ENCODE measurements at regions not wholly inside any gene's neighbourhood (a gene's known extent, or its start where the extent isn't known, plus 50 kb on each side); places are given as distances from the start of the nearest gene placed in this dataset.

- Histone ChIP-seq H3K27me3 (ENCODE audit: insufficient read depth in 3 of 3, low read length in 2 of 3) (no peaks in the 10 kb centered on the region), H3K9me3 (no peaks in the 10 kb centered on the region), H3K4me1 (no peaks in the 10 kb centered on the region), H3K36me3 (ENCODE audit: insufficient read depth in 1 of 2, low read depth in 1 of 2) (no peaks in the 10 kb centered on the region), H3K4me3 (no peak overlapping the region), H3K27ac (no peak overlapping the region)
- TF ChIP-seq CTCF (IDR thresholded peaks at IDR 0.05) = no peak
- DNase-seq (no peak), ATAC-seq (no peak)
- intact Hi-C loops (cut with DNase I) = no loop called here
Measured at GRCh38 chr7:118711688-118712087, 487.2 kb downstream of the ANKRD7 start.

GRCh38 chr7:118713039-118713438, 488.5 kb downstream of the ANKRD7 start:
- 68 to 89% (median 75%) methylated on average over 4 of the region's 4 CpGs for whole genome bisulfite sequencing, 3 donors
- intact Hi-C loops (cut with DNase I) = no loop called here

GRCh38 chr7:118720632-118721031, 496.1 kb downstream of the ANKRD7 start:
- 55 to 68% (median 62%) methylated on average over 4 of the region's 4 CpGs for whole genome bisulfite sequencing, 3 donors
- H3K4me3 ChIP-seq = no peak overlapping the region
- DNase-seq (no peak), ATAC-seq (no peak)
- intact Hi-C loops (cut with DNase I) = no loop called here
- TF ChIP-seq CTCF (IDR thresholded peaks at IDR 0.05) = no peak
- no peaks in the 10 kb centered on the region for H3K27me3 ChIP-seq (ENCODE audit: insufficient read depth in 3 of 3, low read length in 2 of 3)
- H3K9me3 ChIP-seq = no peaks in the 10 kb centered on the region
- no peaks in the 10 kb centered on the region for H3K36me3 ChIP-seq (ENCODE audit: insufficient read depth in 1 of 2, low read depth in 1 of 2)
- H3K27ac ChIP-seq = no peak overlapping the region
- H3K4me1 ChIP-seq = no peaks in the 10 kb centered on the region

More at GRCh38 chr7:118713039-118713438, 488.5 kb downstream of the ANKRD7 start:
- DNase-seq (no peak), ATAC-seq (no peak)
- H3K4me3 ChIP-seq = no peak overlapping the region
- H3K36me3 ChIP-seq (ENCODE audit: insufficient read depth in 1 of 2, low read depth in 1 of 2) = no peaks in the 10 kb centered on the region
- no peak overlapping the region for H3K27ac ChIP-seq
- TF ChIP-seq CTCF (IDR thresholded peaks at IDR 0.05) = no peak
- no peaks in the 10 kb centered on the region for H3K27me3 ChIP-seq (ENCODE audit: insufficient read depth in 3 of 3, low read length in 2 of 3)
- no peaks in the 10 kb centered on the region for H3K4me1 ChIP-seq
- no peaks in the 10 kb centered on the region for H3K9me3 ChIP-seq

GRCh38 chr7:118731854-118732253, 507.4 kb downstream of the ANKRD7 start:
- H3K9me3 ChIP-seq = peaks cover 7% of the 10 kb centered on the region
- ATAC-seq (no peak), DNase-seq (no peak)
- no peaks in the 10 kb centered on the region for H3K27me3 ChIP-seq (ENCODE audit: insufficient read depth in 3 of 3, low read length in 2 of 3)
- no peaks in the 10 kb centered on the region for H3K36me3 ChIP-seq (ENCODE audit: insufficient read depth in 1 of 2, low read depth in 1 of 2)
- no peak overlapping the region for H3K4me3 ChIP-seq
- TF ChIP-seq CTCF (IDR thresholded peaks at IDR 0.05) = no peak
- no peak overlapping the region for H3K27ac ChIP-seq
- WGBS, 3 donors = 26 to 39% (median 28%) methylated on average over 2 of the region's 2 CpGs
- intact Hi-C loops (cut with DNase I) = no loop called here
- H3K4me1 ChIP-seq = no peaks in the 10 kb centered on the region

- Histone ChIP-seq H3K4me3 (no peak overlapping the region), H3K27me3 (ENCODE audit: insufficient read depth in 3 of 3, low read length in 2 of 3) (no peaks in the 10 kb centered on the region), H3K36me3 (ENCODE audit: insufficient read depth in 1 of 2, low read depth in 1 of 2) (no peaks in the 10 kb centered on the region), H3K27ac (no peak overlapping the region), H3K4me1 (no peaks in the 10 kb centered on the region), H3K9me3 (peaks cover 7% of the 10 kb centered on the region)
- ATAC-seq (no peak), DNase-seq (no peak)
- intact Hi-C loops (cut with DNase I) = no loop called here
- whole genome bisulfite sequencing, 3 donors = 38 to 63% (median 54%) methylated on average over 2 of the region's 2 CpGs
- TF ChIP-seq CTCF (IDR thresholded peaks at IDR 0.05) = no peak
Measured at GRCh38 chr7:118734541-118734940, 510.0 kb downstream of the ANKRD7 start.
